GM12878 (cell line): ENCODE measurements at regions not wholly inside any gene's neighbourhood (a gene's known extent, or its start where the extent isn't known, plus 50 kb on each side); places are given as distances from the start of the nearest gene placed in this dataset.

ENCODE experiments used
- ATAC-seq: fragments of 200-7000 bp; cut with Tn5 transposase; 3 replicates; pipeline ENCODE4 v1.9.1; 2020; ENCODE audit warnings: mild to moderate bottlenecking, moderate library complexity
- BruUV-seq: library from RNA; stranded (reverse); fragments of 400-500 nt; replicated peaks from 2 replicates; lab custom pipeline; 2021; lab: Mats Ljungman, UMichigan
- CTCF ChIA-PET: fragments of 300-600 bp; sonication (Branson Sonifier 250); formaldehyde crosslinking; extraction: SDS; loops from one replicate; lab custom pipeline; 2021; ENCODE audit warnings: inconsistent platforms; lab: Yijun Ruan, JAX
- POLR2A ChIA-PET: fragments of 350-600 bp; formaldehyde crosslinking; extraction: SDS; loops from one replicate; lab custom pipeline; 2021; ENCODE audit warnings: inconsistent platforms; lab: Charles Lee
- RAD21 ChIA-PET: fragments of 300-600 bp; sonication (Branson Sonifier 250); formaldehyde crosslinking; loops from one replicate; lab custom pipeline; 2023; ENCODE audit warnings: antibody characterized with exemption; ENCODE audit not compliant: unreplicated experiment; lab: Charles Lee
- SMC1A ChIA-PET: fragments of 300-600 bp; sonication (Branson Sonifier 250); formaldehyde crosslinking; loops from one replicate; lab custom pipeline; 2023; ENCODE audit not compliant: unreplicated experiment, uncharacterized antibody; lab: Charles Lee
- DNase-seq: peaks from one replicate; pipeline ENCODE4 v3.0.0-alpha.2; 2011; ENCODE audit warnings: low read depth, low spot score
- FAIRE-seq: peaks from 3 replicates; lab custom pipeline; 2011; peaks lifted over from hg19 to GRCh38; lab: Jason Lieb, UNC
- H2AFZ ChIP-seq: 2 replicates; pipeline ENCODE4 v1.6.0; 2011; ENCODE audit warnings: low read depth, low read length, control low read depth; ENCODE audit not compliant: control insufficient read depth
- H3K27ac ChIP-seq: 2 replicates; pipeline ENCODE4 v1.5.1; 2011; ENCODE audit warnings: control low read depth; ENCODE audit not compliant: control insufficient read depth, insufficient read depth
- H3K27me3 ChIP-seq, 2 experiments: replicated peaks in 1 of 2; 2 replicates each; pipeline versions ENCODE4 v1.6.0 to v1.6.1; 2011; ENCODE audit warnings: low read length in 1 of 2; ENCODE audit not compliant: control insufficient read depth in 2 of 2, insufficient read depth in 2 of 2
- H3K36me3 ChIP-seq, 2 experiments: 2 replicates each; pipeline ENCODE4 v1.5.1; 2011; ENCODE audit warnings: low read length in 1 of 2; ENCODE audit not compliant: control insufficient read depth in 2 of 2, insufficient read depth in 2 of 2
- H3K4me1 ChIP-seq: 2 replicates; pipeline ENCODE4 v1.6.1; 2011; ENCODE audit warnings: mild to moderate bottlenecking, low read length, moderate library complexity, mixed read lengths; ENCODE audit not compliant: control insufficient read depth, insufficient read depth
- H3K4me2 ChIP-seq: 2 replicates; pipeline ENCODE4 v1.6.0; 2011; ENCODE audit warnings: control low read depth; ENCODE audit not compliant: control insufficient read depth, insufficient read depth
- H3K4me3 ChIP-seq: fragments of 200-600 bp; sonication (generic); 2 replicates; pipeline ENCODE4 v1.5.1; 2016
- H3K79me2 ChIP-seq: 2 replicates; pipeline ENCODE4 v1.6.0; 2011; ENCODE audit warnings: low read length; ENCODE audit not compliant: control insufficient read depth, insufficient read depth
- H3K9ac ChIP-seq: 2 replicates; pipeline ENCODE4 v1.8.0; 2011; ENCODE audit warnings: low read length, control low read depth, mixed read lengths; ENCODE audit not compliant: control insufficient read depth, insufficient read depth
- H3K9me3 ChIP-seq: replicated peaks from 3 replicates; pipeline ENCODE4 v1.5.1; 2011; ENCODE audit warnings: mild to moderate bottlenecking, low read length; ENCODE audit not compliant: control insufficient read depth, insufficient read depth
- H4K20me1 ChIP-seq: 2 replicates; pipeline ENCODE4 v1.6.0; 2011; ENCODE audit not compliant: control insufficient read depth, insufficient read depth
- ASH2L ChIP-seq: fragments of 300-600, 200-600 bp; sonication (generic); IDR thresholded peaks from 2 replicates; pipeline ENCODE4 v1.6.1; 2017; ENCODE audit warnings: low read depth, mild to moderate bottlenecking, borderline replicate concordance
- CHD1 ChIP-seq: IDR thresholded peaks from 2 replicates; pipeline ENCODE4 v1.6.1; 2012; ENCODE audit warnings: low read depth, low read length, improper control_type of control experiment
- EP300 ChIP-seq, 2 experiments: fragments of 150-350 bp in 1 of 2; IDR thresholded peaks; 2 replicates each; pipeline ENCODE4 v1.6.1; 2011 to 2012; ENCODE audit warnings: low read depth in 2 of 2, low read length in 2 of 2, borderline replicate concordance in 1 of 2, improper control_type of control experiment in 1 of 2, inconsistent platforms in 1 of 2; ENCODE audit not compliant: control insufficient read depth in 1 of 2
- HDAC2 ChIP-seq: fragments of 200-600 bp; sonication (generic); IDR thresholded peaks from 2 replicates; pipeline ENCODE4 v1.6.1; 2017
- POU2F2 ChIP-seq: IDR thresholded peaks from 3 replicates; pipeline ENCODE4 v1.6.1; 2011; ENCODE audit warnings: low read depth, mild to moderate bottlenecking, low read length, borderline replicate concordance
- STAT3 ChIP-seq: IDR thresholded peaks from 2 replicates; pipeline ENCODE4 v1.6.1; 2011; ENCODE audit warnings: low read depth, low read length, improper control_type of control experiment
- TCF7 ChIP-seq: IDR thresholded peaks from 2 replicates; pipeline ENCODE4 v1.6.1; 2014; ENCODE audit warnings: antibody characterized with exemption, borderline replicate concordance
- WRNIP1 ChIP-seq: IDR thresholded peaks from 2 replicates; pipeline ENCODE4 v1.6.1; 2011; ENCODE audit warnings: low read depth, low read length, improper control_type of control experiment, borderline replicate concordance
- ZNF274 ChIP-seq: IDR thresholded peaks from one replicate; pipeline ENCODE4 v1.8.0; 2011; ENCODE audit not compliant: insufficient read length, insufficient read depth
- ZSCAN29 ChIP-seq: fragments of 450-650 bp; IDR thresholded peaks from 2 replicates; pipeline ENCODE4 v1.6.1; 2017; ENCODE audit warnings: mild to moderate bottlenecking, moderate library complexity
- WGBS: methylation state at CpG from one replicate; pipeline ENCODE4 v1.1.6; 2016; ENCODE audit warnings: low lambda C conversion rate; ENCODE audit not compliant: insufficient replicate concordance, insufficient coverage; ENCODE audit errors: missing lambda C conversion rate; 5-methylcytosine and 5-hydroxymethylcytosine counted together
- in situ Hi-C: fragments of 300-500 bp; cut with MboI; formaldehyde crosslinking; loops from 9 replicates; pipeline ENCODE4 v1.14.3; 2018; ENCODE audit warnings: mixed read lengths
- intact Hi-C: fragments of 100-400 bp; cut with micrococcal nuclease; formaldehyde crosslinking; loops from one replicate; pipeline ENCODE4 v1.14.2; 2022; ENCODE audit not compliant: unreplicated experiment
- TF ChIP-seq, protein P1 (sequence below): IDR thresholded peaks from 2 replicates; pipeline ENCODE4 v1.6.1; 2012; ENCODE audit warnings: improper control_type of control experiment, low read depth, low read length; ENCODE audit not compliant: insufficient replicate concordance
- TF ChIP-seq, protein P2 (sequence below): fragments of 450-650 bp; IDR thresholded peaks from 2 replicates; pipeline ENCODE4 v1.6.1; 2018; ENCODE audit warnings: mild to moderate bottlenecking, low read depth, moderate library complexity; ENCODE audit not compliant: partially characterized antibody

DNA sequence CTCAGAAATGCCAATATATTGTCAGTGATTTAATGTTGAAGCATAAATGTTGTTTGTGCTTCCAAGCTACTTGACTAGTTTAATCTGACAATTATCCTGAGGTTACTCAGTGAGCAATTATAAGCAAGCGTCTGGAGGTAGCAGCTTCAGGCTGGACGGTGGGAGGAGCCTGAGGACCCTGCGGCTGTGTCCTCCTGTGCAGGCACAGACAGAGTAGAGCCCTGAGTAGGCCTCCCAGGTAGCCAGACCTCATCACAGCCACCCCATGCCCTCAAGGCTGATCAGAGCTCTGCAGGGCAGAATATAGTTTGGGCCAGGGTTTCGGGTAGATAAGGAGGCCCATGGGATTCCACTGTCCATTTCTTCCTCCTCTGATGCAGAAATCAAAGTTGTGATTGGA lies 153.6 kb downstream of the DRD1 start (continued):
- TF ChIP-seq, protein P1, sequence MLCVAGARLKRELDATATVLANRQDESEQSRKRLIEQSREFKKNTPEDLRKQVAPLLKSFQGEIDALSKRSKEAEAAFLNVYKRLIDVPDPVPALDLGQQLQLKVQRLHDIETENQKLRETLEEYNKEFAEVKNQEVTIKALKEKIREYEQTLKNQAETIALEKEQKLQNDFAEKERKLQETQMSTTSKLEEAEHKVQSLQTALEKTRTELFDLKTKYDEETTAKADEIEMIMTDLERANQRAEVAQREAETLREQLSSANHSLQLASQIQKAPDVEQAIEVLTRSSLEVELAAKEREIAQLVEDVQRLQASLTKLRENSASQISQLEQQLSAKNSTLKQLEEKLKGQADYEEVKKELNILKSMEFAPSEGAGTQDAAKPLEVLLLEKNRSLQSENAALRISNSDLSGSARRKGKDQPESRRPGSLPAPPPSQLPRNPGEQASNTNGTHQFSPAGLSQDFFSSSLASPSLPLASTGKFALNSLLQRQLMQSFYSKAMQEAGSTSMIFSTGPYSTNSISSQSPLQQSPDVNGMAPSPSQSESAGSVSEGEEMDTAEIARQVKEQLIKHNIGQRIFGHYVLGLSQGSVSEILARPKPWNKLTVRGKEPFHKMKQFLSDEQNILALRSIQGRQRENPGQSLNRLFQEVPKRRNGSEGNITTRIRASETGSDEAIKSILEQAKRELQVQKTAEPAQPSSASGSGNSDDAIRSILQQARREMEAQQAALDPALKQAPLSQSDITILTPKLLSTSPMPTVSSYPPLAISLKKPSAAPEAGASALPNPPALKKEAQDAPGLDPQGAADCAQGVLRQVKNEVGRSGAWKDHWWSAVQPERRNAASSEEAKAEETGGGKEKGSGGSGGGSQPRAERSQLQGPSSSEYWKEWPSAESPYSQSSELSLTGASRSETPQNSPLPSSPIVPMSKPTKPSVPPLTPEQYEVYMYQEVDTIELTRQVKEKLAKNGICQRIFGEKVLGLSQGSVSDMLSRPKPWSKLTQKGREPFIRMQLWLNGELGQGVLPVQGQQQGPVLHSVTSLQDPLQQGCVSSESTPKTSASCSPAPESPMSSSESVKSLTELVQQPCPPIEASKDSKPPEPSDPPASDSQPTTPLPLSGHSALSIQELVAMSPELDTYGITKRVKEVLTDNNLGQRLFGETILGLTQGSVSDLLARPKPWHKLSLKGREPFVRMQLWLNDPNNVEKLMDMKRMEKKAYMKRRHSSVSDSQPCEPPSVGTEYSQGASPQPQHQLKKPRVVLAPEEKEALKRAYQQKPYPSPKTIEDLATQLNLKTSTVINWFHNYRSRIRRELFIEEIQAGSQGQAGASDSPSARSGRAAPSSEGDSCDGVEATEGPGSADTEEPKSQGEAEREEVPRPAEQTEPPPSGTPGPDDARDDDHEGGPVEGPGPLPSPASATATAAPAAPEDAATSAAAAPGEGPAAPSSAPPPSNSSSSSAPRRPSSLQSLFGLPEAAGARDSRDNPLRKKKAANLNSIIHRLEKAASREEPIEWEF, result no peak
- no peak for TF ChIP-seq HDAC2
- TF ChIP-seq, all 136 proteins: peak for 0

DNA sequence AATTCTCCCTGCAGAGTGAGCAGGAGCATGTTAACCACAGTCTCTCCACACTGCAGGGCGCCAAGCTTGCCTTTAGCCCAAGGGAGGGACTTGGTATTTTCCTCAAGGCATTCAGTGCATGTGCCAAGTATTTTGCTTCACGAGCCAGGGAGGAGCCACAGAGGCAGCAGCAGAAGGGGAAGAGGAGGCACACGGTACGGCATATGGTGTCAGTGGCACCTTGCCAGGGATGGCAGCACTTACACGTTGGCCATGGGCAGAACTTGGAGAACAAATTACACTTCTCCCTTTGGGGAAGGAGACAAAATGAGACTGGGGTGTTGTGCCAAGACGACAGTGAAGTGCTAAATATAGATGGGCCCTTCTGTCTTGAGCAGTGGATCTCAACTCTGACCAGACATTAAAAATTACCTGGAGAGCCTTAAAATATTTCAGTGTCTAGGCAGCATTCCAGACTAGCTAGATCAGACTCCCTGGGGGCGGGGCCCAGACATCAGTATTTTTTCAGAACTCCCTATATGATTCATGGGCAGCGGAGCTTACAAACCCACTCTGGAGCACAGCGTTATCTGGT lies 155.8 kb downstream of the DRD1 start:
- no TSS peak for BruUV-seq
- H3K79me2 ChIP-seq, result no peaks in the 10 kb centered on the region
- ChIA-PET RAD21 (no interaction called here), SMC1A (no interaction called here), CTCF (no interaction called here), POLR2A (no interaction called here)
- H3K27ac ChIP-seq, result no peak overlapping the region
- H3K4me3 ChIP-seq, result no peak overlapping the region
- no peaks in the 10 kb centered on the region for H3K27me3 ChIP-seq
- ATAC-seq, result no peak
- no peaks in the 10 kb centered on the region for H4K20me1 ChIP-seq
- DNase-seq, result no peak
- in situ Hi-C loops, result no loop called here
- H3K9ac ChIP-seq, result no peak overlapping the region
- H3K36me3 ChIP-seq, result no peaks in the 10 kb centered on the region
- no peaks in the 10 kb centered on the region for H3K4me1 ChIP-seq
- intact Hi-C loops, result no loop called here
- FAIRE-seq, result no peak
- H3K9me3 ChIP-seq, result no peaks in the 10 kb centered on the region
- WGBS, result 30% methylated on average over 9 of the region's 9 CpGs
- H3K4me2 ChIP-seq, result no peak overlapping the region
- H2AFZ ChIP-seq, result no peak overlapping the region
- TF ChIP-seq STAT3 (no peak), WRNIP1 (no peak), TCF7 (no peak), CHD1 (no peak), ASH2L (no peak), ZNF274 (no peak), POU2F2 (no peak), EP300 (IDR thresholded peaks at IDR 0.05; ENCODE audit: borderline replicate concordance in 1 of 2, control insufficient read depth in 1 of 2, low read depth in 2 of 2, low read length in 2 of 2) (no peak), ZSCAN29 (no peak)
- TF ChIP-seq, protein P2, sequence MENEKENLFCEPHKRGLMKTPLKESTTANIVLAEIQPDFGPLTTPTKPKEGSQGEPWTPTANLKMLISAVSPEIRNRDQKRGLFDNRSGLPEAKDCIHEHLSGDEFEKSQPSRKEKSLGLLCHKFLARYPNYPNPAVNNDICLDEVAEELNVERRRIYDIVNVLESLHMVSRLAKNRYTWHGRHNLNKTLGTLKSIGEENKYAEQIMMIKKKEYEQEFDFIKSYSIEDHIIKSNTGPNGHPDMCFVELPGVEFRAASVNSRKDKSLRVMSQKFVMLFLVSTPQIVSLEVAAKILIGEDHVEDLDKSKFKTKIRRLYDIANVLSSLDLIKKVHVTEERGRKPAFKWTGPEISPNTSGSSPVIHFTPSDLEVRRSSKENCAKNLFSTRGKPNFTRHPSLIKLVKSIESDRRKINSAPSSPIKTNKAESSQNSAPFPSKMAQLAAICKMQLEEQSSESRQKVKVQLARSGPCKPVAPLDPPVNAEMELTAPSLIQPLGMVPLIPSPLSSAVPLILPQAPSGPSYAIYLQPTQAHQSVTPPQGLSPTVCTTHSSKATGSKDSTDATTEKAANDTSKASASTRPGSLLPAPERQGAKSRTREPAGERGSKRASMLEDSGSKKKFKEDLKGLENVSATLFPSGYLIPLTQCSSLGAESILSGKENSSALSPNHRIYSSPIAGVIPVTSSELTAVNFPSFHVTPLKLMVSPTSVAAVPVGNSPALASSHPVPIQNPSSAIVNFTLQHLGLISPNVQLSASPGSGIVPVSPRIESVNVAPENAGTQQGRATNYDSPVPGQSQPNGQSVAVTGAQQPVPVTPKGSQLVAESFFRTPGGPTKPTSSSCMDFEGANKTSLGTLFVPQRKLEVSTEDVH, result no peak
